GM12872 (cell line): ENCODE measurements at regions not wholly inside any gene's neighbourhood (a gene's known extent, or its start where the extent isn't known, plus 50 kb on each side); places are given as distances from the start of the nearest gene placed in this dataset.

Experiments
- TF ChIP-seq, protein P1 (sequence below): IDR thresholded peaks from 3 replicates; pipeline ENCODE4 v1.5.1; 2011; ENCODE audit warnings: low read depth, mild to moderate bottlenecking, low read length, moderate library complexity; ENCODE audit not compliant: insufficient read depth

DNA sequence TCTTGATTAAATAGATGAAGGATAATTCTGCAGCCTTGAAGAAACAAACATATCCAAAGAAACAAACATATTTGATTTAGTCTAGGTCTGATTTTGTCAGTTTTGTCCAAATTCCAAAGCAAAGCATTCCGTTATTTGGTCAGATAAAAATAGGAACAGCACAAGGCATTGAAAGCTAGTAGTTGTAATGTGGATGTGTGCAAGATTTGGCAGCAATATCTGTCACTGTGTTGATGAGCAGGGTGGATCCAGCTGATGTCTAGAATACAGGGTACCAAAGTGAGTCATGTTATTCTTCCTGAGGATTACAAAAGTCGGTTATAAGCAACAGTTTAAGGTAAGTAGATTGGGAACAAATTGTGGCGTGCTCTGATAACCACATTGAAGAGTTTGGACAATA, 69.3 kb upstream of the PLPPR1 start:
- TF ChIP-seq, protein P1, sequence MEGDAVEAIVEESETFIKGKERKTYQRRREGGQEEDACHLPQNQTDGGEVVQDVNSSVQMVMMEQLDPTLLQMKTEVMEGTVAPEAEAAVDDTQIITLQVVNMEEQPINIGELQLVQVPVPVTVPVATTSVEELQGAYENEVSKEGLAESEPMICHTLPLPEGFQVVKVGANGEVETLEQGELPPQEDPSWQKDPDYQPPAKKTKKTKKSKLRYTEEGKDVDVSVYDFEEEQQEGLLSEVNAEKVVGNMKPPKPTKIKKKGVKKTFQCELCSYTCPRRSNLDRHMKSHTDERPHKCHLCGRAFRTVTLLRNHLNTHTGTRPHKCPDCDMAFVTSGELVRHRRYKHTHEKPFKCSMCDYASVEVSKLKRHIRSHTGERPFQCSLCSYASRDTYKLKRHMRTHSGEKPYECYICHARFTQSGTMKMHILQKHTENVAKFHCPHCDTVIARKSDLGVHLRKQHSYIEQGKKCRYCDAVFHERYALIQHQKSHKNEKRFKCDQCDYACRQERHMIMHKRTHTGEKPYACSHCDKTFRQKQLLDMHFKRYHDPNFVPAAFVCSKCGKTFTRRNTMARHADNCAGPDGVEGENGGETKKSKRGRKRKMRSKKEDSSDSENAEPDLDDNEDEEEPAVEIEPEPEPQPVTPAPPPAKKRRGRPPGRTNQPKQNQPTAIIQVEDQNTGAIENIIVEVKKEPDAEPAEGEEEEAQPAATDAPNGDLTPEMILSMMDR, result no peak
